ENCODE measurements at regions not wholly inside any gene's neighbourhood (a gene's known extent, or its start where the extent isn't known, plus 50 kb on each side); places are given as distances from the start of the nearest gene placed in this dataset.

DNA sequence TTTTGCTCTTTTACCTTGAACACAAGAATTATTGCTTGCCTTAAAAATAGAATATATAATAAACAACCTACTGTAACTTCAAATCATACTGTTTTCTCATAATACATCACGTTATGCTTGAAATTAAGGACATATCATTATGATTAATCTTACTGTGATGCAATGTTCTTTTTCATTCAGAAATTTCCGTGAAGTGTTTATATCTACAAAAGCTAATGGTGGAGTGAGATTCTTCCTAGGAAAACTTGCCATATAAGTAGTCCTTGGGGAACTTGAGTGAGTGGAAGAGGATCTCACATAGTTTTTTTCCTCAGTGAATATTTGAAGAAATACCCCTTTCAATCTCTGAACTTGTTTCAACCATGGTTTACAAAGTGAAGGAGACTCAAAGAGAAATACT lies 498.7 kb upstream of the CBLB start:
- Histone ChIP-seq H3K36me3 (ENCODE audit: insufficient read depth, low read length) (no peaks in the 10 kb centered on the region), H3K9me3 (ENCODE audit: insufficient read depth, low read depth, low read length) (no peaks in the 10 kb centered on the region), H3K4me3 (ENCODE audit: low read length) (no peak overlapping the region), H3K4me1 (ENCODE audit: insufficient read depth, low read length) (no peaks in the 10 kb centered on the region), H3K27me3 (ENCODE audit: insufficient read depth, low read length) (no peaks in the 10 kb centered on the region), H3K27ac (ENCODE audit: low read depth, low read length) (no peak overlapping the region), H3K9ac (ENCODE audit: low read depth, low read length) (no peak overlapping the region)
- 86% methylated on average over 1 of the region's 2 CpGs for WGBS

DNA sequence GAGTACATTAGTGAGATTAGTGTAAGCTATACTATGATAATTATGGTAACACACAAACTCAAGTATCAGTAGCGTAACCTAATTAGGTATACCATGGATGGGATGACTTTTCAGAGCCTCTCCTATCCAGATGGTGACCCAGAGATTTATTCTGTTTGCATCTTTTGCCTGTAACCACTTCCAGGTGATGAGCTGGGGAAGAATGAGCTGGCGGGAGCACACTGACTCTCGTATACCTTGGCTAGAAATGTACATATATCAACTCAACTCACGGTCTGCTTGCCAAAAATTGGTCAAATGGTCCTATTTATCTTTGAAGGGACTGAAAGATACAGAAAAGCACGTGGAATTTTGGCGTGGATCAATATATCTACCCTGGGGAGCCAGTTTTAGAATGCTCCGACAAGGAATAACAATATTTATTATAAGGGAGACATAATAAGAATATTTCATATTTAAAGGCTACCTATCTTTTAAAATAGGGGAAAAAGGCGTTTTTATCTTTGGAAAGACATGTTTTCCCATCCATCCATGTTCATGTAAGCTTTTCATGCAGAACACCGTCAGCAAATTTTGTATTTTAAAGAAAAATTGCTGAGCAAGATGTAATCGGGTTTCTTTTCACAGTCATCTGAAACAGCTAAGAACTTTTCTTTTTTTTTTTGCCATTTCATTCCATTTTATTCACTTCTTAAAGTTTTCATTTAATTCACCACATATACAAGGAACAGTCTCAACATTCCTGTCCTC lies 502.6 kb upstream of the CBLB start:
- Histone ChIP-seq H3K9me3 (ENCODE audit: insufficient read depth, low read depth, low read length) (no peaks in the 10 kb centered on the region), H3K4me3 (ENCODE audit: low read length) (no peak overlapping the region), H3K4me1 (ENCODE audit: insufficient read depth, low read length) (no peaks in the 10 kb centered on the region), H3K9ac (ENCODE audit: low read depth, low read length) (no peak overlapping the region), H3K36me3 (ENCODE audit: insufficient read depth, low read length) (no peaks in the 10 kb centered on the region), H3K27me3 (ENCODE audit: insufficient read depth, low read length) (no peaks in the 10 kb centered on the region), H3K27ac (ENCODE audit: low read depth, low read length) (no peak overlapping the region)
- WGBS, result 83% methylated on average over 9 of the region's 10 CpGs

DNA sequence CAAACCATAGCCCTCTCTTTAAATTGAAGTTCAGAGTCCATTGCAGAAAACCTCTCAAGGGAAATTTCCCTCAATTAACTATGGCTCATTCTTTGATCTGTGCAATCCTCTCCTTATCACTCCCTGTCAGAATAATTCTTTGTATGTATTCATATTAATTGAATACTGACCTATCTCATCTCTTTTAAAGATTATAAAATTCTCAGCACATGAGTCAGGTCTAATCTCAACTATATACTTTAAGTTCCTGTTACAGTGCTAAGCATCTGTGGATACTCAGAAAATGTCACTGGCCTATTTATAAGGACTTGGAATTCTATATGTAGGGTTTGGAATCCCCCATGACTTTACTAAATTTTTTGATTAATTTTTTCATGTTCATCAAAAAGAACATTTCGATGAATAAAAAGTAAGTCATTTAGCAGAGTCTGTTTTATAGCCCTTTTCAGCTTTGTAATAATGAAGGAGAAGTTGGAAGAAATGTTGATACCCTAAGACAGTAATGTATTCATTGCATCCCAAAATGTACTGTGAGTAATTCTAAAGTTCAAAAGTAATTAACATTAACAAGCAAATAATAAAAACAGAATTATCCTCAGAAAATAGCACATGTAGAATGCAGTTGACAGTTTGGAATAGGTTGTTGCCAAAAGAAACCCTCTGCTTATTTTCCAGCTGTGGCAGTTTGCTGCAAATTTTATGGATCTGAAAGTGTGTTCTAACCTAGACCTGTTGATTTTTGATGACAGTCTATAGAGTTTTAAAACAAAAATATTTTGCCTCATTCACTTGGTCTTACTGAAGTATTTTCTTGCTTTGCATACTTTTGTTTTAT lies 503.4 kb upstream of the CBLB start:
- no peak overlapping the region for H3K9ac ChIP-seq (ENCODE audit: low read depth, low read length)
- H3K27me3 ChIP-seq (ENCODE audit: insufficient read depth, low read length), result no peaks in the 10 kb centered on the region
- 100% methylated on average over 1 of the region's 1 CpG for WGBS
- H3K27ac ChIP-seq (ENCODE audit: low read depth, low read length), result no peak overlapping the region
- no peak overlapping the region for H3K4me3 ChIP-seq (ENCODE audit: low read length)
- no peaks in the 10 kb centered on the region for H3K4me1 ChIP-seq (ENCODE audit: insufficient read depth, low read length)
- H3K36me3 ChIP-seq (ENCODE audit: insufficient read depth, low read length), result no peaks in the 10 kb centered on the region
- no peaks in the 10 kb centered on the region for H3K9me3 ChIP-seq (ENCODE audit: insufficient read depth, low read depth, low read length)

DNA sequence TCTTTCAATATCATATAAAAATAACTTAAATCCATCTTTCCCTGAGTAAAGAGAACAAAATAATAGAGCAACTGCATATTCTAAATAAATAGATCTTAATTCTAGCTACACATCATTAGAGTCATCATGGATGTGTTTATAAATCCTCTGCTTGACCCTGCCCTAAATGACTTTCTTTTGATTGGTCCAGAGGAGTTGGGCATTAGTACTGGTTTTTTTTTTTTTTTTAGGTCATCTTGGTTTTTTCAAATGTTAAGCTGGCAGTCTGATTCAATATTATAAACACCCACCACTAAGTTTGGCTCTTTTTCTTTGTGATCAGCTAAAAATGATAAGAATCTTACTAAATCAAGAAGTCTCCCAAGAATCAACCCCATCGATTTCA lies 504.0 kb upstream of the CBLB start:
- H3K4me1 ChIP-seq (ENCODE audit: insufficient read depth, low read length), result no peaks in the 10 kb centered on the region
- H3K36me3 ChIP-seq (ENCODE audit: insufficient read depth, low read length), result no peaks in the 10 kb centered on the region
- no peak overlapping the region for H3K9ac ChIP-seq (ENCODE audit: low read depth, low read length)
- H3K27ac ChIP-seq (ENCODE audit: low read depth, low read length), result no peak overlapping the region
- H3K4me3 ChIP-seq (ENCODE audit: low read length), result no peak overlapping the region
- no peaks in the 10 kb centered on the region for H3K9me3 ChIP-seq (ENCODE audit: insufficient read depth, low read depth, low read length)
- WGBS, result no CpG with 5 or more reads among the region's 1 CpG
- no peaks in the 10 kb centered on the region for H3K27me3 ChIP-seq (ENCODE audit: insufficient read depth, low read length)

DNA sequence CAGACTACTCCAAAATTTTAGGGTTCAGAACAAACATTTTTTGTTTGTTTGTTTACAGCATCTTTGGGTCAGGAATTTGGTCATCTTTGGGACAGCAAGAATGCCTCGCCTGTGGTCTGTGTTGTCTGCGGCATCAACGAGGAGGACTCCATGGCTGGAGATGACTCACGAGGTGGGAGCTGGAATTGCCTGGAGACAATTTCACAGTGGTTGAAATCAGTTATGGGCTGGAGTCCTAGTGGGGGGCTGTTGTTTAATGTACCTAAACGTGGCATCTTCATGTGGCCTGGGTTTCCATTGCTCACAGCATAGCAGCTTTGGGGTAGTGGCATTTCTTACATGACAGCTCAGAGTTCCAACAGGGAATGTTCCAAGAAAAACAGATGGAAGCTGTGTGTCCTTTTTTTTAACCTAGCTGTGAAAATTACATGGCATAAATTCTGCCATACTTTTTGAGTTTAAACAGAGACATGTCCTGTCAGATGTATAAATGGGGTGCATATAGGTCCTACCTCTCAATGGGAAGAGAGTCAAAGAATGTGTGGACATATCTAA lies 507.3 kb upstream of the CBLB start:
- Histone ChIP-seq H3K36me3 (ENCODE audit: insufficient read depth, low read length) (no peaks in the 10 kb centered on the region), H3K27ac (ENCODE audit: low read depth, low read length) (no peak overlapping the region), H3K9me3 (ENCODE audit: insufficient read depth, low read depth, low read length) (no peaks in the 10 kb centered on the region), H3K27me3 (ENCODE audit: insufficient read depth, low read length) (no peaks in the 10 kb centered on the region), H3K4me1 (ENCODE audit: insufficient read depth, low read length) (no peaks in the 10 kb centered on the region), H3K9ac (ENCODE audit: low read depth, low read length) (no peak overlapping the region), H3K4me3 (ENCODE audit: low read length) (no peak overlapping the region)
- 81% methylated on average over 5 of the region's 5 CpGs for WGBS

DNA sequence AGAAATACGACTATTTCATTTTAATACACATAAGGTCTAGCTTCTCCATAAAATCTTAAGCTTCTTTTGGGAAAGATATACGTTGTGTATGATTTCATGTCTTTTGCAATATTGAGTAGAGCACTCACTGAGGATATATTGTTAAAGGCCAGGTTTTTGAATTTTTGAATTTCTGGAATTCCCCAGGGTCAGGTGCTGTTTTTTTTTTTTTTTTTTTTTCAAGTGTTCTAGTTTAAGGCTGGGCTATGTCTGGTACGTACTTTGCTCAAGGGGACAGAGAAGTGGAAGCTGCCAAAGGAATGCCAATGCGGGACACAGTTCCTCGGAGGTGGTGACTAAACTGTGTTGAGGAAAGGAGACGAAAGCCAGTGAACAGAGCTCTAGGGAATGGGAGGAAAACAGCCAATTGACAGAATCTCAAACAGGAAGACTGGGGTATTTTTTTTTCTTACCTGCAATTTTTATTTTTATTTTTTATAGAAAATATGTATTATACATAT lies 510.5 kb upstream of the CBLB start:
- H3K4me1 ChIP-seq (ENCODE audit: insufficient read depth, low read length), result no peaks in the 10 kb centered on the region
- H3K9me3 ChIP-seq (ENCODE audit: insufficient read depth, low read depth, low read length), result no peaks in the 10 kb centered on the region
- no peak overlapping the region for H3K9ac ChIP-seq (ENCODE audit: low read depth, low read length)
- H3K36me3 ChIP-seq (ENCODE audit: insufficient read depth, low read length), result no peaks in the 10 kb centered on the region
- 81% methylated on average over 5 of the region's 6 CpGs for WGBS
- no peak overlapping the region for H3K4me3 ChIP-seq (ENCODE audit: low read length)
- H3K27ac ChIP-seq (ENCODE audit: low read depth, low read length), result no peak overlapping the region
- no peaks in the 10 kb centered on the region for H3K27me3 ChIP-seq (ENCODE audit: insufficient read depth, low read length)

DNA sequence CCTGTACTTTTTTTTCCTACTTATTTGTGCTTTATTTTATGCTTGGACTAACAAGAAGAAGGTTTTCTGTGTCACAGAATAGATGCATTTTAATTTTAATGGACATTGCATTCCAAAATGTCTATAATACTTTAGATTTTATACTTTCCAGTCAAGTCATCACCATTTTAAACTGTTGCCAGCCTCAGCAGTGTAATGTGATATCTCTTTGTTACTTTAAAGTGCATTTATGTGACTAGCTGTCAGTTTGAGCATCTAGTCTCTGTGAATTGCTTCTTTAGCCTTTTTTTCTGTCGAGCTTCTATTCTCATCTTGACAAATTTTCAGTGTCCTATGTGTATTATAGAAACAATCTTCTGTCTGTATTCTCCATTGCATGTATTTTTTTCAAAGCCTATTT lies 511.4 kb upstream of the CBLB start:
- H3K36me3 ChIP-seq (ENCODE audit: insufficient read depth, low read length), result no peaks in the 10 kb centered on the region
- H3K9me3 ChIP-seq (ENCODE audit: insufficient read depth, low read depth, low read length), result no peaks in the 10 kb centered on the region
- H3K4me3 ChIP-seq (ENCODE audit: low read length), result no peak overlapping the region
- WGBS, result no CpG with 5 or more reads among the region's 1 CpG
- no peak overlapping the region for H3K9ac ChIP-seq (ENCODE audit: low read depth, low read length)
- H3K4me1 ChIP-seq (ENCODE audit: insufficient read depth, low read length), result no peaks in the 10 kb centered on the region
- no peaks in the 10 kb centered on the region for H3K27me3 ChIP-seq (ENCODE audit: insufficient read depth, low read length)
- H3K27ac ChIP-seq (ENCODE audit: low read depth, low read length), result no peak overlapping the region

DNA sequence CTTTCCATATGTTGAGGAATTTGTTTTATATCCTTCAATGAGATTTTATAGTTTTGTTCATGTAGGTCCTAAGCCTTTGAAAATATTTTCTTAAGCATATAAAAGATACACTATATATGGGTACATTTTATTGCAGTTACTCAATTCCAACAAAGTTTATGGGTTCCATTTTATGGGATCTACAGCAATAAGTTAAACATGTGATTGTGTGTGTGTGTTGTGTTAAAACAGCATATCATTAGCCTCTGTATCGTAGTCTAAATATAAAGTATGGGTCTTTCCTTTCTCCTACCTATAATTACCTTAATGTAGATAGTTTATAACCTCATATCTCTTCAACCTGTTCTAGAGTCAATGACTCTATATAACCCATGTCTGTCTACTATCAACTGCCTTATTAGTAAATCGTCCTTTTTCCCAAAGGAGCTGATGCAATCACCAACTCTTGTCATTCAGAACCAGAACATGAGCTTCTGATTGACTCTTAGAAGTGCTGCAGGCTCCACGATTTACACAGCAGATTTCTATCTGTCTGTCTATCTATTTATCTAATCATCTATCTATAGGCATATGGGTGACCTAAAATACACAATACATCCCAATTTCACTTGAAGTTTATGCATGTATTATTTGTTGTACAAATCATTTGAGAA lies 512.6 kb upstream of the CBLB start:
- H3K4me1 ChIP-seq (ENCODE audit: insufficient read depth, low read length), result no peaks in the 10 kb centered on the region
- H3K4me3 ChIP-seq (ENCODE audit: low read length), result no peak overlapping the region
- no peaks in the 10 kb centered on the region for H3K27me3 ChIP-seq (ENCODE audit: insufficient read depth, low read length)
- no peak overlapping the region for H3K9ac ChIP-seq (ENCODE audit: low read depth, low read length)
- WGBS, result 81% methylated on average over 2 of the region's 3 CpGs
- no peak overlapping the region for H3K27ac ChIP-seq (ENCODE audit: low read depth, low read length)
- no peaks in the 10 kb centered on the region for H3K36me3 ChIP-seq (ENCODE audit: insufficient read depth, low read length)
- no peaks in the 10 kb centered on the region for H3K9me3 ChIP-seq (ENCODE audit: insufficient read depth, low read depth, low read length)

DNA sequence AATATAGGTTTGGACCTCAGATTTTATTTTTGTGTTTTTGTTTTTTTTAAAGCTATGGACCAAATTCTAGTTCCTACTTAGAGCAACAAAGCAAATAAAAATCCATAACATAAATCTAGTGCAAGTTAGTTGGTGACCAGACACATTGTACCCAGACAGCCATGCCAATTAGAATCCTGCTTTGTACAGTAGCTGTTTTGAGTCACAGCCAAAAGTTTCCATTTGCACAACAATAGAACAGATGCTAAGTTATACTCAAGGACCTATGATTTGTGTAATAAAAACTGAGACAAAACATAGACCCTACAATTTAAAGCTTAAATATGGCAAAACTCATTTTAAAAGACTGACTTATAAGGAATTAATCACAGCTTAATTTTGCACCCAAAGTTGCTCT lies 513.1 kb upstream of the CBLB start:
- Histone ChIP-seq H3K27ac (ENCODE audit: low read depth, low read length) (no peak overlapping the region), H3K9me3 (ENCODE audit: insufficient read depth, low read depth, low read length) (no peaks in the 10 kb centered on the region), H3K4me1 (ENCODE audit: insufficient read depth, low read length) (no peaks in the 10 kb centered on the region), H3K36me3 (ENCODE audit: insufficient read depth, low read length) (no peaks in the 10 kb centered on the region), H3K9ac (ENCODE audit: low read depth, low read length) (no peak overlapping the region), H3K4me3 (ENCODE audit: low read length) (no peak overlapping the region), H3K27me3 (ENCODE audit: insufficient read depth, low read length) (no peaks in the 10 kb centered on the region)

DNA sequence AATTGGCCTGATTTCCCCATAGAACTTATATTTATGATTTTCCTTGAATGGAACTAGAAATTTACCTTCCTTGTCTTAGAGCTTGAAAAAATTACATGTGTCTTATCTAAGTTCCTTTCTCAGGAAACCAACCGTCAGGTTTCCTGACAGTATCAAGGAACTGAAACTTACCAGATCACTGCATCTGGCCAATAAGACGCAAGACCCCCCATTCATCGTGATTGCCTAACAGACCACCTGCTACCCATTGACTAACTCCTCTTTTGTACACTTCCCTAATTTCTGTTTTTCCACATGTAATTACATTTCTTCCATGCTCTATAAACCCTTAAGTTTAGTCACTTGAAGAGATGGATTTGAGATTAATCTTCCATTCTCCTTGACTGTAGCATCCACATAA lies 517.2 kb upstream of the CBLB start:
- H3K9me3 ChIP-seq (ENCODE audit: insufficient read depth, low read depth, low read length), result no peaks in the 10 kb centered on the region
- H3K4me3 ChIP-seq (ENCODE audit: low read length), result no peak overlapping the region
- H3K36me3 ChIP-seq (ENCODE audit: insufficient read depth, low read length), result no peaks in the 10 kb centered on the region
- H3K27me3 ChIP-seq (ENCODE audit: insufficient read depth, low read length), result no peaks in the 10 kb centered on the region
- WGBS, result 94% methylated on average over 3 of the region's 3 CpGs
- H3K27ac ChIP-seq (ENCODE audit: low read depth, low read length), result no peak overlapping the region
- no peak overlapping the region for H3K9ac ChIP-seq (ENCODE audit: low read depth, low read length)
- H3K4me1 ChIP-seq (ENCODE audit: insufficient read depth, low read length), result 0 out of 2 replicates have a peak, but pooled peaks cover 2% of the 10 kb centered on the region

DNA sequence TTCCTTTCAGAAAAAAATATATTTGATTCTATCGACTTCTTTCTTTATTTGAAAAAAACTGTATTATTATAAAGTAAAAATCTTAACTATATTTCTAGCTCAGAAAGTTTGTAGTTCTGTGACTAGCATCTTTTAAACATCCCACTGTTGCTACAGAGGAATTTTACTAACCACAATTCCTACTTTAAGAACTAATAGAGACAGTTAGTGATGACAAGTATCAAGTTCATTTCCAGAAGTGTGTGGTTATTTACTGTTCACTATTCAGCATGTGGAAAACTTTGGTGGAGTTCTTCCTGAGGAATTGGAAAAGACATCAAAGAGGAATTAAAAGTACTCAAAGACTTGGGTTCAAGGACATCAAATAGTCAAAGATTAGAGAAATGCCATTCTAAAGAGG lies 524.1 kb upstream of the CBLB start:
- Histone ChIP-seq H3K9ac (ENCODE audit: low read depth, low read length) (no peak overlapping the region), H3K4me1 (ENCODE audit: insufficient read depth, low read length) (peaks cover 16% of the 10 kb centered on the region), H3K27ac (ENCODE audit: low read depth, low read length) (no peak overlapping the region), H3K4me3 (ENCODE audit: low read length) (no peak overlapping the region), H3K27me3 (ENCODE audit: insufficient read depth, low read length) (no peaks in the 10 kb centered on the region), H3K9me3 (ENCODE audit: insufficient read depth, low read depth, low read length) (no peaks in the 10 kb centered on the region), H3K36me3 (ENCODE audit: insufficient read depth, low read length) (no peaks in the 10 kb centered on the region)
- no CpG with 5 or more reads among the region's 1 CpG for WGBS

Measured in HUES64 (cell line).